Fibroblast of the aortic adventitia (primary cell): ENCODE measurements at regions not wholly inside any gene's neighbourhood (a gene's known extent, or its start where the extent isn't known, plus 50 kb on each side); places are given as distances from the start of the nearest gene placed in this dataset.

ENCODE experiments used
- DNase-seq: peaks from one replicate; pipeline ENCODE4 v3.0.0-alpha.2; 2010; ENCODE audit warnings: low read depth
- H3K4me3 ChIP-seq: 2 replicates; pipeline ENCODE4 v1.5.1; 2011; ENCODE audit warnings: low read depth, mild to moderate bottlenecking, control low read depth, low read length, moderate library complexity
- CTCF ChIP-seq: IDR thresholded peaks from 2 replicates; pipeline ENCODE4 v1.5.1; 2011; ENCODE audit warnings: mild to moderate bottlenecking, low read length, control low read depth, inconsistent platforms; ENCODE audit not compliant: insufficient read depth

DNA sequence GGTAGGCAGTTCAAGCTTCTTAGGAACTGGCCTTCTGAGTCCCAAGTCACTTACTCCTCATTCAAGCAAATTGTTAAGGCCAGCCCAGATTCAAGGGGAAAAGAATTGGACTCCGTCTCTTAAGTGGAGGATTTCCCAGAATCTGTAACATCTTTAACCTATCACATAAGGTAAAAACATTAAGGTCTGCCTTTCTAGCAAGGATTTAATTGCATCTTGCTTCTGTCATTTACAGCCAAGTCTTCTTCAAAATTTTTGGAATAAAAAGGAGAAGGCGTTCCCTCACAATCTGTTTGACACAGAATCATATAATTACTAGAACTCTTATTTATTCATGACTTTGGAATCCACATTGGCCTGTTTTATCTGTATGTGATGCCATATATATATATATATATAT, 56.5 kb upstream of the ADORA2B start:
- DNase-seq, result no peak
- TF ChIP-seq CTCF, result no peak
- H3K4me3 ChIP-seq, result no peak overlapping the region

GRCh38 chr17:15890279-15890892, 54.5 kb upstream of the ADORA2B start:
- no peak overlapping the region for H3K4me3 ChIP-seq
- no peak for TF ChIP-seq CTCF
- DNase-seq, result no peak

DNA sequence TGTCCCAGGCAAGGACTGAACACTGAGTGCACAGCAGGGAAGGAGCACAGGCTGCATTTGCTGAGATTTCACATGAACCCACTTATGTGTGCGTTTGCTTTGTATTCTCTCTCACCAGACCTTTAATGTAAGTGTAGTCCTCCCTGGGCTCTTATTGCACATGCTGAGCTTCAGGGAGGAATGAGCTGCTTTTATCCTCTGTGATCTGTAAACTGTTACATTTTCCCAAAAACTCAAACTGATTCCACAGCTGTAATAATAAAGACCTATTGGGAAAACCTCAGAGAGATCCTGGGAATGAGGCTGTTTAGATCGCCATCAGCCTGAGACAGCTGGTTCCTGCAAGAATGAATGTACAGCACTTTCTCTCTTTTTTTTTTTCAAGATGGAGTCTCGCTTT, 53.6 kb upstream of the ADORA2B start:
- DNase-seq, result no peak
- H3K4me3 ChIP-seq, result no peak overlapping the region
- TF ChIP-seq CTCF, result no peak

DNA sequence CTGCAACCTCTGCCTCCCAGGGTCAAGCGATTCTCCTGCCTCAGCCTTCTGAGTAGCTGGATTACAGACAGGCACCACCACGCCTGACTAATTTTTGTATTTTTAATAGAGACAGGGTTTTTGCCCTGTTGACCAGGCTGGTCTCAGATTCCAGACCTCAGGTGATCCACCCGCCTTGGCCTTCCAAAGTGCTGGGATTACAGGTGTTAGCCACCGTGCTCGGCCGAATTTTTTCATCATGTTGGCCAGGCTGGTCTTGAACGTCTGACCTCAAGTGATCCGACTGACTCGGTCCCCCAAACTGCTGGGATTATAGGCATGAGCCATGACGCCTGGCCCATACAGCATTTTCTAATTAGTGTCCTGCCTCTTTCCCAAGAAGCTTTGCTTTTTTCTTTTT, 52.7 kb upstream of the ADORA2B start:
- no peak for DNase-seq
- H3K4me3 ChIP-seq, result no peak overlapping the region
- TF ChIP-seq CTCF, result no peak

- no peak overlapping the region for H3K4me3 ChIP-seq
- peak; percentile 74 for DNase-seq
- TF ChIP-seq CTCF, result no peak
Observed at GRCh38 chr17:15892731-15893657, 51.9 kb upstream of the ADORA2B start.

- no peak for DNase-seq
- TF ChIP-seq CTCF, result no peak
- H3K4me3 ChIP-seq, result no peak overlapping the region
Observed at GRCh38 chr17:15893658-15894024, 51.3 kb upstream of the ADORA2B start.

DNA sequence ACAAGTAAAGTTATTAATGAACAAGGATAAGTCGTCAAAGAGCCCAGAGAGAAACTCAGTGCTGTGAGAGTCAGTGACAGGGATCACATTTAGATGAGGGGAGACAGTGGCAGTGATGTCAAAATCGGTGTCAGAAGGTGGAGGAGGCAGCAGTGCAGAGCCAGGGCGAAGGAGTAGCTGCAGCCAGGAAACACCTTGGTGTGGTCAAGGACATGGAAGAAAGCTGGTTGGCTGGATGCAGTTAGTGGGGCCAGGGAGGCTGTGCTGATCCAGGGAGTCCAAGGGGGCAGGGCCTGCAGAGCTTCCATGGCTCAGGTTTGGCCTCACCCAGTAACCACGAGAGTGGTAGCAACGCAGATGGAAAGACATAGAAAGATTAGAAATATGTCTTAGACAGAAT, 50.7 kb upstream of the ADORA2B start:
- H3K4me3 ChIP-seq, result no peak overlapping the region
- TF ChIP-seq CTCF, result no peak
- DNase-seq, result no peak
